ENCODE measurements at regions not wholly inside any gene's neighbourhood (a gene's known extent, or its start where the extent isn't known, plus 50 kb on each side); places are given as distances from the start of the nearest gene placed in this dataset.
"Not testable (repeated sequence)": the region's sequence is repeated elsewhere in the genome, so short reads cannot be mapped to it uniquely, and the experiment has no call there.

DNA sequence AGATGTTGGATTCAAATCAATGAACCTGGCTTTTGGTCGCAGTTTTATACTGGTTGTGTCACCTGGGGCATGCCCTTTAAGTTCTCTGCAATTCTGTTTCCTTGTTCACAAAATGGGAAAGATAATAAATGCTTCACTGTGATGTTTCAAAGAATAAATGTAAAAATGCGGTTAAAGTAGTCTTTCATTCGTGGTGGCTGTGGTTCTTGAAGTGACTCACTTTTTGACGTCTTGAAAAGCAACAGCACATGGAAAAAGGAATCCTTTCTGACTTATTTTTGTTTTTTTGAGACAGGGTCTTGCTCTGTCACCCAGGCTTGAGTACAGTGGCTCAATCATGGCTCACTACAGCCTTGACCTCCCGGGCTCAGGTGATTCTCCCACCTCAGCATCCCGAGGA is 88.4 kb upstream of the SLIT3 start:
- no peaks in the 10 kb centered on the region for H3K9me3 ChIP-seq
- H3K36me3 ChIP-seq = no peaks in the 10 kb centered on the region
- H3K4me1 ChIP-seq = no peaks in the 10 kb centered on the region
- intact Hi-C loops (cut with DNase I; ENCODE audit: low total_unique reads) = no loop called here
- DNase-seq = no peak
- no peaks in the 10 kb centered on the region for H3K27me3 ChIP-seq
- H3K4me3 ChIP-seq = no peak overlapping the region
- H3K27ac ChIP-seq = no peak overlapping the region
- TF ChIP-seq, protein P1, sequence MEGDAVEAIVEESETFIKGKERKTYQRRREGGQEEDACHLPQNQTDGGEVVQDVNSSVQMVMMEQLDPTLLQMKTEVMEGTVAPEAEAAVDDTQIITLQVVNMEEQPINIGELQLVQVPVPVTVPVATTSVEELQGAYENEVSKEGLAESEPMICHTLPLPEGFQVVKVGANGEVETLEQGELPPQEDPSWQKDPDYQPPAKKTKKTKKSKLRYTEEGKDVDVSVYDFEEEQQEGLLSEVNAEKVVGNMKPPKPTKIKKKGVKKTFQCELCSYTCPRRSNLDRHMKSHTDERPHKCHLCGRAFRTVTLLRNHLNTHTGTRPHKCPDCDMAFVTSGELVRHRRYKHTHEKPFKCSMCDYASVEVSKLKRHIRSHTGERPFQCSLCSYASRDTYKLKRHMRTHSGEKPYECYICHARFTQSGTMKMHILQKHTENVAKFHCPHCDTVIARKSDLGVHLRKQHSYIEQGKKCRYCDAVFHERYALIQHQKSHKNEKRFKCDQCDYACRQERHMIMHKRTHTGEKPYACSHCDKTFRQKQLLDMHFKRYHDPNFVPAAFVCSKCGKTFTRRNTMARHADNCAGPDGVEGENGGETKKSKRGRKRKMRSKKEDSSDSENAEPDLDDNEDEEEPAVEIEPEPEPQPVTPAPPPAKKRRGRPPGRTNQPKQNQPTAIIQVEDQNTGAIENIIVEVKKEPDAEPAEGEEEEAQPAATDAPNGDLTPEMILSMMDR (IDR thresholded peaks at IDR 0.05) = no peak
- TF ChIP-seq POLR2A (IDR thresholded peaks at IDR 0.05) = no peak

DNA sequence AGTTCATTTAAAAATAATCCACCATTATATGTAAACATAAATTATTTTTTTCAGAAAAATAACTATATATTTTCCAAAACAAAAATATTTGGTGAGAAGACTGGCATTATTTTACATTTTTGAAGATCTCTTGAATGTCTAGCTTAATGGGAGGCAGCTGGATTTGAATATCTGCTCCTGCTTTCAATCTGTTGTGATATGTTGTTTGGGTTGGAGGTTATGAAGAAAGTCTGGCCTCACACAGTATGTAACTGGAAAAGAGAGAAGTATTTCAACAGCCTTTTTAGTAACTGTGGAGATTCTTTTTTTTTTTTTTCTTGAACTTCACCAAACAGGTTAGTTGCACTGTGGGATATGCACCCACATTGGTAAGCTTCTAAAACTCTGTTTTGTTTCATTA is 84.7 kb upstream of the SLIT3 start:
- intact Hi-C loops (cut with DNase I; ENCODE audit: low total_unique reads) = no loop called here
- TF ChIP-seq POLR2A (IDR thresholded peaks at IDR 0.05) = no peak
- TF ChIP-seq, protein P1 (IDR thresholded peaks at IDR 0.05) = no peak
- no peak for DNase-seq
- no peak overlapping the region for H3K27ac ChIP-seq
- H3K27me3 ChIP-seq = no peaks in the 10 kb centered on the region
- H3K9me3 ChIP-seq = no peaks in the 10 kb centered on the region
- H3K36me3 ChIP-seq = no peaks in the 10 kb centered on the region
- H3K4me1 ChIP-seq = no peaks in the 10 kb centered on the region
- no peak overlapping the region for H3K4me3 ChIP-seq

DNA sequence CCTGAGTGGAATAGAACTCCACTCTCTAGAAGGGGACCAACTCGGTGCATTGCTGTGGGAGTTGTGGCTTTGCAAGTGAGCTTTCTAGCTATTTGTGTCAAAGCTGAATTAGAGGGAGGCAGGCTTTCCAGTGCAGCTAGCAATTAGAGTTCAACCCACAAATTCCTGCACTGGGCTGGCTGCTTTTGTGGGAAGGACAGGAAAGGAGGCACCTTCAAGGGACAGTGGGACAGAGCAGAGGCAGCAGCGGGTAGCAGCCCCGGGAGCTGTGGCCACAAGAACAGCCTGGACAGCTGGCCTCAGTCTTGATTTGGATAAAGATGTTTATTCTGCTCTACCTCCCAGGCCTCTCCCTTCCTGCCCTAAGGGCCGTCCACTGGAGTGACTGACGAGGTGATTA is 83.7 kb upstream of the SLIT3 start:
- no peak for TF ChIP-seq POLR2A (IDR thresholded peaks at IDR 0.05)
- TF ChIP-seq, protein P1 (IDR thresholded peaks at IDR 0.05) = no peak
- Histone ChIP-seq H3K4me1 (no peaks in the 10 kb centered on the region), H3K36me3 (no peaks in the 10 kb centered on the region), H3K27me3 (no peaks in the 10 kb centered on the region), H3K4me3 (no peak overlapping the region), H3K27ac (no peak overlapping the region), H3K9me3 (no peaks in the 10 kb centered on the region)
- no peak for DNase-seq
- intact Hi-C loops (cut with DNase I; ENCODE audit: low total_unique reads) = no loop called here

DNA sequence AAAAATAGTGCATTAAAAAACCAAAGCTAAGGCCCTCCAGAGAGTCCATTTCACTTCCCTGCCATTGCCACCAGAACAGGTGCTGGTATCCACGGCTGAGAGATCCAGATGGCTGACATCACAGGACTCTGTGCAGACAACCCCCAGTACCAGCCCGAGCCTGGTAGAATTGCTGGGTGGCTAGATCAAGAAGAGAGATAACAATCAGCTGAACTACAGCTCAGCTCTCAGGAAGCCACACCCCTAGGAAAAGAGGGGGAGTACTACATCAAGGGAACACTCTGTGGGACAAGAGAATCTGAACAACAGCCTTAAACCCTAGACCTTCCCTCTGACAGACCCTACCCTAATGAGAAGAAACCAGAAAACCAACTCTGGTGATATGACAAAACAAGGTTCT is 73.8 kb upstream of the SLIT3 start:
- H3K9me3 ChIP-seq = no peaks in the 10 kb centered on the region
- no peak overlapping the region for H3K4me3 ChIP-seq
- intact Hi-C loops (cut with DNase I; ENCODE audit: low total_unique reads) = no loop called here
- no peak overlapping the region for H3K27ac ChIP-seq
- no peak for TF ChIP-seq POLR2A (IDR thresholded peaks at IDR 0.05)
- TF ChIP-seq, protein P1 (IDR thresholded peaks at IDR 0.05) = no peak
- no peak for DNase-seq
- H3K4me1 ChIP-seq = no peaks in the 10 kb centered on the region
- no peaks in the 10 kb centered on the region for H3K27me3 ChIP-seq
- H3K36me3 ChIP-seq = no peaks in the 10 kb centered on the region

DNA sequence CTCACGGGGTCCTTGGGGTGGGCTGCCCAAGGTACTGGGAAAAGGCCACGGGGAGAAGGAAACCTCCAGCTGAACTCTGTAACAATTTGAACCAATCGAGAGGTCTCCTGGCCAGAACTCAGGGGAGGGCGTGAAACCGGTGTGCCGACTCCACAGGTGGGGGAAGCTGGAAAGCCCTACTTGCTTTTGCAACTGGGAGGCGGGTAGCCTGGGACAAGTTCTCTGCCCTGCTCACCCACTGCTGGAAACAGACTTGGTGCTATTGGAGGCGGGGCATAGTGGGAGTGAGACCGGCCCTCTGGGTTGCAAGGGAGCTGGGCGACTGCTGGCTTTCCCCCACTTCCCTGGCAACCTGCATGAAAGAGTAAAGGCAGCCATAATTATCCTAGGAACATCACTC is 73.2 kb upstream of the SLIT3 start:
- no peaks in the 10 kb centered on the region for H3K36me3 ChIP-seq
- H3K9me3 ChIP-seq = no peaks in the 10 kb centered on the region
- TF ChIP-seq, protein P1 (IDR thresholded peaks at IDR 0.05) = no peak
- TF ChIP-seq POLR2A (IDR thresholded peaks at IDR 0.05) = no peak
- intact Hi-C loops (cut with DNase I; ENCODE audit: low total_unique reads) = no loop called here
- no peaks in the 10 kb centered on the region for H3K4me1 ChIP-seq
- H3K4me3 ChIP-seq = no peak overlapping the region
- no peak for DNase-seq
- H3K27ac ChIP-seq = no peak overlapping the region
- no peaks in the 10 kb centered on the region for H3K27me3 ChIP-seq

DNA sequence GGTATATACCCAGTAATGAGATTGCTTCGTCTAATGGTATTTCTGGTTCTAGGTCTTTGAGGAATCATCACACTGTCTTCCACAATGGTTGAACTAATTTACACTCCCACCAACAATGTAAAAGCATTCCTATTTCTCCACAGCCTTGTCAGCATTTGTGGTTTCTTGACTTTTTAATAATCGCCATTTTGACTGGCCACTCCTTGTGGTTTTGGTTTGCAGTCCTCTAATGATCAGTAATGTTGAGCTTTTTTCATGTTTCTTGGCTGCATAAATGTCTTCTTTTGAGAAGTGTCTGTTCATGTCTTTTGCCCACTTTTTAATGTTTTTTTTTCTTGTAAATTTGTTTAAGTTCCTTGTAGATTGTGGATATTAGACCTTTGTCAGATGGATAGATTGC is 70.9 kb upstream of the SLIT3 start:
- H3K36me3 ChIP-seq; H3K9me3 ChIP-seq; DNase-seq; H3K4me1 ChIP-seq; intact Hi-C loops (cut with DNase I; ENCODE audit: low total_unique reads); H3K4me3 ChIP-seq; H3K27ac ChIP-seq; H3K27me3 ChIP-seq: not testable (repeated sequence)

All from uterus (tissue), 3 donors.